ENCODE measurements at regions not wholly inside any gene's neighbourhood (a gene's known extent, or its start where the extent isn't known, plus 50 kb on each side); places are given as distances from the start of the nearest gene placed in this dataset.

GRCh38 chr22:48627203-48627602 lies 1200.5 kb downstream of the BRD1 start:
- Histone ChIP-seq H3K27me3 (ENCODE audit: control insufficient read depth in 1 of 2, insufficient read depth in 2 of 2, low read length in 2 of 2) (no peaks in the 10 kb centered on the region; a peak in 1 of 5 replicates), H3K4me3 (replicated peaks in 1 of 3; ENCODE audit: insufficient read depth in 1 of 3, low read depth in 2 of 3, low read length in 3 of 3) (no peak overlapping the region), H3K9ac (ENCODE audit: insufficient read depth, low read depth, low read length) (no peak overlapping the region), H3K9me3 (ENCODE audit: low read length) (no peaks in the 10 kb centered on the region), H3K4me1 (ENCODE audit: insufficient read depth, low read length) (no peaks in the 10 kb centered on the region), H3K79me2 (ENCODE audit: insufficient read depth, low read length) (no peaks in the 10 kb centered on the region), H3K27ac (ENCODE audit: extremely low read length, insufficient read depth, low read length) (no peak overlapping the region), H2AFZ (ENCODE audit: low read length) (no peak overlapping the region), H4K20me1 (ENCODE audit: insufficient read depth, low read length) (peaks cover 2% of the 10 kb centered on the region; the same call in 1 of the 2 replicates), H3K4me2 (ENCODE audit: low read depth, low read length) (no peak overlapping the region), H3K36me3 (replicated peaks in 1 of 2; ENCODE audit: control insufficient read depth in 1 of 2, insufficient read depth in 2 of 2, low read length in 2 of 2) (no peaks in the 10 kb centered on the region)
- 61% methylated on average over 15 of the region's 17 CpGs for WGBS (ENCODE audit: low lambda C conversion rate)
- in situ Hi-C loops (cut with HindIII; ENCODE audit: extremely low pct_ligation_motif_present, low pct_unique_long_range_greater_than_20kb) (no loop called here), intact Hi-C loops (cut with micrococcal nuclease; ENCODE audit: unreplicated experiment) (no loop called here)
- DNase-seq (ENCODE audit: low spot score) (no peak), ATAC-seq (no peak), FAIRE-seq (no peak)
- POLR2A ChIA-PET: no interaction called here
- no TSS peak for BruUV-seq (replicated peaks)
- CTCF ChIA-PET (ENCODE audit: low intra/inter-chr PET ratio, low total read pairs): no interaction called here
- TF ChIP-seq HOXA9 (CRISPR knock-in tag; IDR thresholded peaks at IDR 0.05; ENCODE audit: borderline replicate concordance) (no peak), TARDBP (CRISPR knock-in tag; IDR thresholded peaks at IDR 0.05) (no peak), AFF4 (CRISPR knock-in tag; IDR thresholded peaks at IDR 0.05) (no peak), ZNF746 (CRISPR knock-in tag; IDR thresholded peaks at IDR 0.05) (no peak), GMEB1 (CRISPR knock-in tag; IDR thresholded peaks at IDR 0.05; ENCODE audit: borderline replicate concordance) (no peak), FOXM1 (CRISPR knock-in tag; IDR thresholded peaks at IDR 0.05) (no peak), ZBTB3 (CRISPR knock-in tag; IDR thresholded peaks at IDR 0.05; ENCODE audit: borderline replicate concordance, low read depth) (no peak), ZFP90 (CRISPR knock-in tag; IDR thresholded peaks at IDR 0.05; ENCODE audit: borderline replicate concordance) (no peak), ZNF687 (CRISPR knock-in tag; IDR thresholded peaks at IDR 0.05) (no peak), HIC2 (CRISPR knock-in tag; IDR thresholded peaks at IDR 0.05; ENCODE audit: low read depth) (no peak), ZNF670 (CRISPR knock-in tag; IDR thresholded peaks at IDR 0.05; ENCODE audit: borderline replicate concordance) (no peak), ZFYVE20 (CRISPR knock-in tag; IDR thresholded peaks at IDR 0.05; ENCODE audit: borderline replicate concordance, low read depth) (no peak), NCOA5 (CRISPR knock-in tag; IDR thresholded peaks at IDR 0.05) (no peak), ZMYM3 (CRISPR knock-in tag; IDR thresholded peaks at IDR 0.05) (no peak)

All from HepG2 (cell line).